Choroid plexus epithelial cell (primary cell): ENCODE measurements at regions not wholly inside any gene's neighbourhood (a gene's known extent, or its start where the extent isn't known, plus 50 kb on each side); places are given as distances from the start of the nearest gene placed in this dataset.

Source experiments
- DNase-seq: peaks from one replicate; pipeline ENCODE4 v3.0.0-alpha.2; 2010; ENCODE audit warnings: low read depth
- H3K4me3 ChIP-seq: 2 replicates; pipeline ENCODE4 v1.5.1; 2011; ENCODE audit warnings: low read depth, mild to moderate bottlenecking, control low read depth, low read length, moderate library complexity
- CTCF ChIP-seq: conservative IDR thresholded peaks from 2 replicates; pipeline ENCODE4 v1.5.1; 2011; ENCODE audit warnings: low read depth, mild to moderate bottlenecking, control low read depth, inconsistent platforms, low read length, moderate library complexity

- no peak for TF ChIP-seq CTCF
- no peak overlapping the region for H3K4me3 ChIP-seq
- DNase-seq: no peak
Measured at GRCh38 chr20:39553120-39553519, 591.0 kb downstream of the DHX35 start.

GRCh38 chr20:39549733-39550132 lies 587.6 kb downstream of the DHX35 start:
- no peak for DNase-seq
- no peak for TF ChIP-seq CTCF
- H3K4me3 ChIP-seq: no peak overlapping the region

GRCh38 chr20:39547546-39548408 lies 585.6 kb downstream of the DHX35 start:
- no peak overlapping the region for H3K4me3 ChIP-seq
- DNase-seq: no peak
- no peak for TF ChIP-seq CTCF

- DNase-seq: no peak
- TF ChIP-seq CTCF: no peak
Measured at GRCh38 chr20:39541136-39541803, 579.1 kb downstream of the DHX35 start.

GRCh38 chr20:39538317-39538716 lies 576.2 kb downstream of the DHX35 start:
- H3K4me3 ChIP-seq: no peak overlapping the region
- TF ChIP-seq CTCF: no peak
- DNase-seq: no peak

More at GRCh38 chr20:39541136-39541803, 579.1 kb downstream of the DHX35 start:
- H3K4me3 ChIP-seq: no peak overlapping the region

- no peak for DNase-seq
- no peak overlapping the region for H3K4me3 ChIP-seq
- no peak for TF ChIP-seq CTCF
Measured at GRCh38 chr20:39535301-39535700, 573.2 kb downstream of the DHX35 start.
